GM12801 (cell line): ENCODE measurements at regions not wholly inside any gene's neighbourhood (a gene's known extent, or its start where the extent isn't known, plus 50 kb on each side); places are given as distances from the start of the nearest gene placed in this dataset.

Experiments used
- CTCF ChIP-seq: IDR thresholded peaks from one replicate; pipeline ENCODE4 v1.5.1; 2011; ENCODE audit warnings: control low read depth; ENCODE audit not compliant: insufficient read length; ENCODE audit errors: extremely low read depth

DNA sequence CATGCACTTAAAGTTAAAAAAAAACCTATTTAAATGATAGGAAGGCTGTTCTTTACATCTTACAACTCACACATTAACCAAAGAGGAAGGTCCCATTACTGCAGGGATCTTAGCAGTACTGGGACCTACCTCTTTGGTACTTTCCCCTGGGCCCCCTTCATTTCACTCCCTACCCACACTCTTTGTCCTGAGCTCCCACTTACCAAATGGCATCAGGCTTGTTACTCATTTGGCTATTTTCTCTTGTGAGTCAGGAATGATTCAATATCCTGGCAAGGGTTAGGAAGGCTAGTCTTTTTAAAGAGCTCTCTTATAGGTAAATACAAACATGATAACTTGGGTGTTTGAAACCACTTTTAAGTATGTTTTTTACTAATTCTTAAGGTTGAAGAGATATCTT, 117.4 kb upstream of the ELL2 start:
- no peak for TF ChIP-seq CTCF

- no peak for TF ChIP-seq CTCF
Measured at GRCh38 chr5:96076451-96076850, 114.8 kb upstream of the ELL2 start.

- no peak for TF ChIP-seq CTCF
Measured at GRCh38 chr5:96075579-96076289, 114.1 kb upstream of the ELL2 start.

DNA sequence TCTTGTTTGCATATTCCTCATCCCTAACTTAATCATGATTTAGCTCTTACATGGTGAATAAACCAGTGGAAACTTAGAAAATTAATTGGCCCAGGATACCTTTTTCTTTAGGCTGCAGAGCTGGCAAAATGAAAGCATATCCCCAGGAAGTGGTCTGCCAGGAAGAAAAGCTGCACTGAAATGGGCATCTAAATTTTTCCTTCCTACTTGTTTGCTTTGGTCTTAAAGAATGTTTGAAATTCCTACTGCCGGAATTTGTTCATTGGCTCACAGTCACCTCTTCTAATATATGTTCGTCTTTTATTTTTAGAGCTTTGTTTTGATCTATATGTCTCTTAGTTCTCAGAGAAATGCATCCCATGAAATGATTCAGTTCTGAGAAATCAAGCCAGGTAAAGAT, 113.2 kb upstream of the ELL2 start:
- no peak for TF ChIP-seq CTCF

DNA sequence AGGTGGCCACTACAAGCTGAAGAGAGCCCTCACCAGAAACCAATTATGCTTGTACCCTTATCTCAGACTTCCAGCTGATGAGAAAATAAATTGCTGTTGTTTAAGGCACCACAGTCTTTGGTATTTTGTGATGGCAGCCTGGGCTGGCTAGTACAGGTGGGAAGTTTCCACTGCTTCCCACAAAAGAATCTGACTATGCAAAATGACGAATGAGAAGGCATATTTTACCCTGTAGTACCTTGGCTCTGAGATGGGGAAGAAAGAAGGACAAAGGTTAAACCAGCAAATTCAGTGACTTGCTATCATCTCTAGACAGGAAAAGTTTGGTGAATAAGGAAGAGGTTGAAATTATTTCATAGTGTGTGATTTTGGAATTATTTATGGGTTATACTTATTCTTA, 112.8 kb upstream of the ELL2 start:
- no peak for TF ChIP-seq CTCF

- TF ChIP-seq CTCF, result no peak
Measured at GRCh38 chr5:96072791-96073165, 111.1 kb upstream of the ELL2 start.

GRCh38 chr5:96072138-96072790, 110.6 kb upstream of the ELL2 start:
- no peak for TF ChIP-seq CTCF
